ENCODE measurements at regions not wholly inside any gene's neighbourhood (a gene's known extent, or its start where the extent isn't known, plus 50 kb on each side); places are given as distances from the start of the nearest gene placed in this dataset.
A peak's percentile ranks its signal among the peaks of the same experiment; 100 is the strongest.
"Not testable (repeated sequence)": the region's sequence is repeated elsewhere in the genome, so short reads cannot be mapped to it uniquely, and the experiment has no call there.

DNA sequence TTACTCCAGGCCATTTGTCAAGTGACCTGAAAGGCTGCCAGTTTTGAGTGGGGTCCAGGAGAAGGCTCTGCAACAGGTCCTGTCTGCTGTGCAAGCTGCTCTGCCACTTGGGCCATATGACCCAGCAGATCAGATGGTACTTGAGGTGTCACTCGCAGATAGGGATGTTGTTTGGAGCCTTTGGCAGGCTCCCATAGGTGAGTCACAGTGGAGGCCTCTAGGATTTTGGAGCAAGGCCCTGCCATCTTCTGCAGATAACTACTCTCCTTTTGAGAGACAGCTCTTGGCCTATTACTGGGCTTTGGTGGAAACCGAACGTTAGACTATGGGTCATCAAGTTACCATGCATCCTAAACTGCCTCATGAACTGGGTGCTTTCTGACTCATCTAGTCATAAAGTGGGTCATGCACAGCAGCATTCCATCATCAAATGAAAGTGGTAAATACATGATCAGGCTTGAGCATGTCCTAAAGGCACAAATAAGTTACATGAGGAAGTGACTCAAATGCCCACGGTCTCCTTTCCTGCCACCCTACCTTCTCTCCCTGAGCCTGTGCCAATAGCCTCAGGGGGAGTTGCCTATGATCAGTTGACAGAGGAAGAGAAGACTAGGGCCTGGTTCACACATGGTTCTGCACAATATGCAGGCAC, 87.0 kb upstream of the RANBP6 start:
- not testable (repeated sequence) for H3K4me3 ChIP-seq (ENCODE audit: low read length); H3K79me2 ChIP-seq (ENCODE audit: low read length); H3K9ac ChIP-seq (ENCODE audit: low read length); H4K20me1 ChIP-seq (ENCODE audit: insufficient read depth, low read depth, low read length); H3K9me3 ChIP-seq (ENCODE audit: low read length); H3K27ac ChIP-seq (ENCODE audit: low read length); H3K4me1 ChIP-seq (ENCODE audit: low read length); H2AFZ ChIP-seq (ENCODE audit: low read length); H3K9me2 ChIP-seq (replicated peaks; ENCODE audit: insufficient read depth, low read length); H3K27me3 ChIP-seq (ENCODE audit: low read length); H3K36me3 ChIP-seq (ENCODE audit: insufficient read depth, low read length); DNase-seq; H3K4me2 ChIP-seq (ENCODE audit: low read depth, low read length, poor library complexity, severe bottlenecking)

DNA sequence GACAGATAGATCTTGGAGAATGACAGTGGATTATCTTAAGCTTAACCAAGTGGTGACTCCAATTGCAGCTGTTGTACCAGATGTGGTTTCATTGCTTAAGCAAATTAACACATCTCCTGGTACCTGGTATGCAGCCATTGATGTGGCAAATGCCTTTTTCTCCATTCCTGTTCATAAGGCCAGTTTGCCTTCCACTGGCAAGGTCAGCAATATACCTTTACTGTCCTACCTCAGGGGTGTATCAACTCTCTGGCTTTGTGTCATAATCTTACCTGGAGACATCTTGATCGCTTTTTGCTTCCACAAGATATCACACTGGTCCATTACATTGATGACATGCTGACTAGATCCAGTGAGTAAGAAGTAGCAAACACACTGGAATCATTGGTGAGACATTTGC, 86.3 kb upstream of the RANBP6 start:
- H3K9me2 ChIP-seq (replicated peaks; ENCODE audit: insufficient read depth, low read length): not testable (repeated sequence)

GRCh38 chr9:6099346-6099745, 83.9 kb upstream of the RANBP6 start:
- H3K4me1 ChIP-seq (ENCODE audit: low read length); H3K9me3 ChIP-seq (ENCODE audit: low read length); DNase-seq; H3K27ac ChIP-seq (ENCODE audit: low read length); H2AFZ ChIP-seq (ENCODE audit: low read length); H3K9ac ChIP-seq (ENCODE audit: low read length); H3K9me2 ChIP-seq (replicated peaks; ENCODE audit: insufficient read depth, low read length); H4K20me1 ChIP-seq (ENCODE audit: insufficient read depth, low read depth, low read length); H3K4me3 ChIP-seq (ENCODE audit: low read length); H3K36me3 ChIP-seq (ENCODE audit: insufficient read depth, low read length); H3K27me3 ChIP-seq (ENCODE audit: low read length); H3K4me2 ChIP-seq (ENCODE audit: low read depth, low read length, poor library complexity, severe bottlenecking); H3K79me2 ChIP-seq (ENCODE audit: low read length): not testable (repeated sequence)

More for the DNA sequence above, 86.3 kb upstream of the RANBP6 start:
- H3K9ac ChIP-seq (ENCODE audit: low read length); H3K36me3 ChIP-seq (ENCODE audit: insufficient read depth, low read length); H3K4me3 ChIP-seq (ENCODE audit: low read length); H4K20me1 ChIP-seq (ENCODE audit: insufficient read depth, low read depth, low read length); H3K4me2 ChIP-seq (ENCODE audit: low read depth, low read length, poor library complexity, severe bottlenecking); H3K9me3 ChIP-seq (ENCODE audit: low read length); H3K27me3 ChIP-seq (ENCODE audit: low read length); H3K79me2 ChIP-seq (ENCODE audit: low read length); H3K27ac ChIP-seq (ENCODE audit: low read length); H2AFZ ChIP-seq (ENCODE audit: low read length); DNase-seq; H3K4me1 ChIP-seq (ENCODE audit: low read length): not testable (repeated sequence)

GRCh38 chr9:6098431-6098830, 83.0 kb upstream of the RANBP6 start:
- Histone ChIP-seq H3K27ac (ENCODE audit: low read length) (no peak overlapping the region), H3K4me1 (ENCODE audit: low read length) (no peaks in the 10 kb centered on the region), H3K4me3 (ENCODE audit: low read length) (no peak overlapping the region), H3K4me2 (ENCODE audit: low read depth, low read length, poor library complexity, severe bottlenecking) (no peak overlapping the region), H3K9me3 (ENCODE audit: low read length) (no peaks in the 10 kb centered on the region), H3K27me3 (ENCODE audit: low read length) (no peaks in the 10 kb centered on the region), H2AFZ (ENCODE audit: low read length) (no peak overlapping the region), H4K20me1 (ENCODE audit: insufficient read depth, low read depth, low read length) (no peaks in the 10 kb centered on the region), H3K36me3 (ENCODE audit: insufficient read depth, low read length) (no peaks in the 10 kb centered on the region), H3K9ac (ENCODE audit: low read length) (no peak overlapping the region), H3K79me2 (ENCODE audit: low read length) (no peaks in the 10 kb centered on the region), H3K9me2 (replicated peaks; ENCODE audit: insufficient read depth, low read length) (no peaks in the 10 kb centered on the region)
- peak; percentile 2 for DNase-seq

- Histone ChIP-seq H3K4me1 (ENCODE audit: low read length) (no peaks in the 10 kb centered on the region), H3K9me2 (replicated peaks; ENCODE audit: insufficient read depth, low read length) (no peaks in the 10 kb centered on the region), H3K9ac (ENCODE audit: low read length) (no peak overlapping the region), H3K4me2 (ENCODE audit: low read depth, low read length, poor library complexity, severe bottlenecking) (no peak overlapping the region), H4K20me1 (ENCODE audit: insufficient read depth, low read depth, low read length) (no peaks in the 10 kb centered on the region), H3K9me3 (ENCODE audit: low read length) (no peaks in the 10 kb centered on the region), H3K4me3 (ENCODE audit: low read length) (no peak overlapping the region), H3K27me3 (ENCODE audit: low read length) (no peaks in the 10 kb centered on the region), H3K27ac (ENCODE audit: low read length) (no peak overlapping the region), H2AFZ (ENCODE audit: low read length) (no peak overlapping the region), H3K36me3 (ENCODE audit: insufficient read depth, low read length) (no peaks in the 10 kb centered on the region), H3K79me2 (ENCODE audit: low read length) (no peaks in the 10 kb centered on the region)
- DNase-seq: peak; percentile 27
Observed at GRCh38 chr9:6096821-6097220, 81.4 kb upstream of the RANBP6 start.

DNA sequence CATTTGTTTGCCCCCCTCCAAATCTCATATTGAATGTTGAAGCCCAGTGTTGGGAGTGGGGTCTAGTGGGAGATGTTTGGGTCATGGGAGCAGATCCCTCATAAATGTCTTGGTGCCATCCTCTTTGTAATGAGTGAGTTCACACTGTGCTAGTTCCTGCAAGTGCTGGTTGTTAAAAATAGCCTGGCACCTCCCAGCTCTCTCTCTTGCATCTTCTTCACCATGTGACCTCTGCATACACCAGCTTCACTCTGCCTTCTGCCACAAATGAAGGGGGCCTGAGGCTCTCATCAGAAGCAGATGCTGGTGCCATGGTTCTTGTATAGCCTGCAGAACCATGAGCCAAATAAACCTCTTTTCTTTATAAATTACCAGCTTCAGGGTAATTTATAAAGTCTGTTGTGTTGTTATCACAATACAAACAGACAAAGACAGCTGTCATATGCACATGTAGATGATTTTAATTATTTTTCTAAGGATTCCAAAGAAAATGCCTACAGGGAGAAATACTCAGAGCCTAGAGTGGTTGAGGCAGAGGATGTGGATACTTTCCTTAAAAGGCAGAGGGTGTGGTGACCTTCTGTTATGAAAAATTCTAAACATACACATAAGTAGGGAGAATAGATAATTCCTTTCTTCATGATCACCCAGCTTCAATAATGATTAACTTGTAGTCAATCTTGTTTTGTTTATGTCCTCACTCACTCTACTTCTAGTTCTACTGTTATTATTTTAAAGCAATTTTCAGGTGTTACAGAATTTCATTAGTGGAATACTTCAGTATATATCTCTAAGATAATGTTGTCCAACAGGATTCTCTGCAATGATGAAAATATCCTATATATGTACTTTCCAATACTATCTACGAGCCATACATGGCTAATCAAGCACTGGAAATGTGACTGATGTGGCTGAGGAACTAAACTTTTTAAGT, 75.1 kb upstream of the RANBP6 start:
- Histone ChIP-seq H3K27ac (ENCODE audit: low read length) (no peak overlapping the region), H3K79me2 (ENCODE audit: low read length) (no peaks in the 10 kb centered on the region)

GRCh38 chr9:6089300-6089699, 73.9 kb upstream of the RANBP6 start:
- H4K20me1 ChIP-seq (ENCODE audit: insufficient read depth, low read depth, low read length): no peaks in the 10 kb centered on the region
- no peak overlapping the region for H2AFZ ChIP-seq (ENCODE audit: low read length)
- no peak overlapping the region for H3K4me2 ChIP-seq (ENCODE audit: low read depth, low read length, poor library complexity, severe bottlenecking)
- H3K36me3 ChIP-seq (ENCODE audit: insufficient read depth, low read length): no peaks in the 10 kb centered on the region
- no peak overlapping the region for H3K9ac ChIP-seq (ENCODE audit: low read length)
- DNase-seq: no peak
- no peaks in the 10 kb centered on the region for H3K27me3 ChIP-seq (ENCODE audit: low read length)
- H3K79me2 ChIP-seq (ENCODE audit: low read length): no peaks in the 10 kb centered on the region
- no peak overlapping the region for H3K4me3 ChIP-seq (ENCODE audit: low read length)
- no peak overlapping the region for H3K27ac ChIP-seq (ENCODE audit: low read length)
- H3K9me2 ChIP-seq (replicated peaks; ENCODE audit: insufficient read depth, low read length): no peaks in the 10 kb centered on the region
- no peaks in the 10 kb centered on the region for H3K9me3 ChIP-seq (ENCODE audit: low read length)
- no peaks in the 10 kb centered on the region for H3K4me1 ChIP-seq (ENCODE audit: low read length)

More for the DNA sequence above, 75.1 kb upstream of the RANBP6 start:
- no peaks in the 10 kb centered on the region for H3K9me3 ChIP-seq (ENCODE audit: low read length)
- H3K4me1 ChIP-seq (ENCODE audit: low read length): no peaks in the 10 kb centered on the region
- no peak for DNase-seq
- H3K36me3 ChIP-seq (ENCODE audit: insufficient read depth, low read length): no peaks in the 10 kb centered on the region
- H3K4me3 ChIP-seq (ENCODE audit: low read length): no peak overlapping the region
- no peaks in the 10 kb centered on the region for H3K27me3 ChIP-seq (ENCODE audit: low read length)
- H3K9me2 ChIP-seq (replicated peaks; ENCODE audit: insufficient read depth, low read length): no peaks in the 10 kb centered on the region
- H3K4me2 ChIP-seq (ENCODE audit: low read depth, low read length, poor library complexity, severe bottlenecking): no peak overlapping the region
- H4K20me1 ChIP-seq (ENCODE audit: insufficient read depth, low read depth, low read length): no peaks in the 10 kb centered on the region
- H3K9ac ChIP-seq (ENCODE audit: low read length): no peak overlapping the region
- no peak overlapping the region for H2AFZ ChIP-seq (ENCODE audit: low read length)

DNA sequence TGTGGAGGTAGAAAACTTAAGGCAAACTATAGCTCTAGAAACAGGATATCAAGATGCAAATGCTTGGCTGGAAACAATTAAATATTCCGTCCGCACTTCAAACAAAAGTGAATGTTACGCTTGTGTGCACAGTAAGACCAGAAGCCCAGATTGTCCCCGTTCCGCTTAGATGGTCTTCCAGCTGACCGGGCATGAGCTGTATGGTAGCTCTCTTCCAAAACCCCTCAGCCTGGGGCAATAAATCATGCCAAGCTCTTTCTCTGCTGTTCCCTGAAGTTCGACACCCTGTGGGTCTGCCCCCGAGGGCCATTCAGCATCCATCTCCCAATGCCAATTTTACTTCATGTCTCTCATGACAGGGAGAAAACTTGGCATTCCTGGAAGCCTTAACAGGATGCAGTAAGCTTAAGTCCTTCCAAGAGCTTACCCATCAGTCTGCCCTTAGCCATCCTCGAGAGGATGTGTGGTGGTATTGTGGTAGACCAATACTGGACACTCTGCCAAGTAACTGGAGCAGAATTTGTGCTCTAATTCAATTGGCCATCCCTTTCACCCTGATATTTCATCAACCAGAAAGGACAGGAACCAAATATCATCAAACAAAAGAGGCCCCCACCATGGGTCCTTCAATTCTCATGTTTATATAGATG, 70.7 kb upstream of the RANBP6 start:
- no peaks in the 10 kb centered on the region for H3K27me3 ChIP-seq (ENCODE audit: low read length)
- no peaks in the 10 kb centered on the region for H3K9me3 ChIP-seq (ENCODE audit: low read length)
- no peak overlapping the region for H3K4me2 ChIP-seq (ENCODE audit: low read depth, low read length, poor library complexity, severe bottlenecking)
- H3K27ac ChIP-seq (ENCODE audit: low read length): no peak overlapping the region
- H4K20me1 ChIP-seq (ENCODE audit: insufficient read depth, low read depth, low read length): no peaks in the 10 kb centered on the region
- H3K4me3 ChIP-seq (ENCODE audit: low read length): no peak overlapping the region
- DNase-seq: peak; percentile 33
- H3K9ac ChIP-seq (ENCODE audit: low read length): no peak overlapping the region
- H3K79me2 ChIP-seq (ENCODE audit: low read length): no peaks in the 10 kb centered on the region
- H3K36me3 ChIP-seq (ENCODE audit: insufficient read depth, low read length): no peaks in the 10 kb centered on the region
- no peaks in the 10 kb centered on the region for H3K9me2 ChIP-seq (replicated peaks; ENCODE audit: insufficient read depth, low read length)
- no peak overlapping the region for H2AFZ ChIP-seq (ENCODE audit: low read length)
- H3K4me1 ChIP-seq (ENCODE audit: low read length): no peaks in the 10 kb centered on the region
